HG03103 (cell line): ENCODE measurements at regions not wholly inside any gene's neighbourhood (a gene's known extent, or its start where the extent isn't known, plus 50 kb on each side); places are given as distances from the start of the nearest gene placed in this dataset.

Source experiments
- ATAC-seq: cut with Tn5 transposase; IDR thresholded peaks from one replicate; pipeline ENCODE4 v1.9.1; 2021; ENCODE audit warnings: low read depth; ENCODE audit not compliant: unreplicated experiment

DNA sequence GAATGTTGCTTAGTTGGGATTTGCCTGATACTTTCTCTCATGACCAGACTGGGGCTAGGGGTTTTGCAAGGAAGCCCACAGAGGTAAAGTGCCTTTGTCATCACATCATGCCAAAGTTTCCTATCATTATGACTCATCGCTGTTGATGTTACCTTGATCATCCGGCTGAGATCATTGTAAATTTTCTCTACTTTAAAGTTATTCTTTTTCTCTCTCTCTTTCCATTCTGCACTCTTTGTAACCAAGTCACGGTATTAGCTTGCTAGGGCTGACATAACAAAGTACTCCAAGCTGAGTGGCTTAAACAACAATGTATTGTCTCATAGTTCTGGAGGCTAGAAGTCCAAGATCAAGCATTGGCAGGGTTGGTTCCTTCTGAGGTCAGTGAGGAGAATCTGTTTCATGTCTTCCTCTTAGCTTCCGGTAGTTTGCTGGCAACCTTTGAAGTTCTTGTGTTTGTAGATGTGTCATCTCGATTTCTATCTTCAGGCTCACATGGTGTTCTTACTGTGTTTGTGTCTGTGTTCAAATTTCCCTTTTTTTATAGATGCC, 113.0 kb downstream of the DTHD1 start:
- no peak for ATAC-seq

DNA sequence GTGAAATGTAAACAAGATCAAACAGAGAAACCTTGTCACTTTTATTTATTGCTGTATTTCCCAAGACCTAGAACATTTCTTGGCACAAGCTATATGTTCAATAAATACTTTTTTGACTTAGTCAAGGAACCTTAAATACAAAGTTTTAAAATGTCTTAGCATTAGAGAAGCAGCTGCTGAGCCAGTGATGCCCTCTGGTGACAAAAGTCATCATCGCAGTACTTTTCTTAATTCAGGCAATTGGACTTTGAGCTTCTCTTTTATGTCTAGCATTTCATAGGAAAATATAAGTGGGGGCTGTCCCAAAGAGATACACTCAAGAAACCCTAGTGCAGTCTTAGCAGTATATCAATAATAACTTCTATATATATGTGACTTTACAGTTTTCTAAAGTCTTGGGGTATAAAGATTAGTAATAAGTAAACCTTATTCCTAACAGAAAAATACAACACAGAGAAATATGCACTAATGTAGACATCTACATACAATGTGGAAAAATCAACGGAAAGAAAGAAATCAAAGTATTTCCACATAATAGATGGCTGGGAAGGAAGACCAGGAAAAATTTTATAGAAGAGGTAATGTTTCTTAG, 118.4 kb downstream of the DTHD1 start:
- ATAC-seq: peak; percentile 71

DNA sequence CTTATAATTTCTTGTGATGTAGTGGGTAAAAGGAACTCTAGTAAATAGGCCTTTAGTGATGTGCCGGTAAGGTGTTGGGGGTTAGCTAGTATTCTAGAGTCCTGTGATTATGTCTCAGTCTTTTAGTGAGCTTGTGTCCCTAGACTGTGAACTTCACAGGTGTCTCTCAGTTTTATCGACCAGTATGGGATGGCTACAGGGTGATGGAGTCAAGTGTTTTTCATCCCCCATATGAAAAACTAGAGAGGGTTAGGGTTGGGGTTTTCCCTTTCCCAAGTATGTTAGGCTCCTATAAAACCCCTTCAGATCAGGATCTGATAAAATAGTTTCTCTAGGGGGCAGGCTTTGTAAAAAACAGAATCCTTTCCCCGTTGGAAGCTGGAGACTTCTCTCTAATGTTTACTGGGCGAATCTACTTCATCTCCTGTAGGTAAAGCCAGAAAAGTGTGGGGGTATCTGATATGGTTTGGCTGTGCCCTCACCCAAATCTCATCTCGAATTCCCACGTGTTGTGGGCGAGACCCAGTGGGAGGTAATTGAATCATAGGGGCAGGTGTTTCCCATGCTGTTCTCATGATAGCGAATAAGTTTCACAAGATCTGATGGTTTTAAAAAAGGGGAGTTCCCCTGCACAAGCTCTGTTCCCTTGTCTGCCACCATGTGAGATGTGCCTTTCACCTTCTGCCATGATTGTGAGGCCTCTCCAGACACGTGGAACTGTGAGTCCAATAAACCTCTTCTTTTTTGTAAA, 120.8 kb downstream of the DTHD1 start:
- ATAC-seq: no peak

- ATAC-seq: no peak
These were observed 129.9 kb downstream of the DTHD1 start for GRCh38 chr4:36411338-36411737.

- ATAC-seq: no peak
These were observed 132.8 kb downstream of the DTHD1 start for GRCh38 chr4:36414248-36414647.

DNA sequence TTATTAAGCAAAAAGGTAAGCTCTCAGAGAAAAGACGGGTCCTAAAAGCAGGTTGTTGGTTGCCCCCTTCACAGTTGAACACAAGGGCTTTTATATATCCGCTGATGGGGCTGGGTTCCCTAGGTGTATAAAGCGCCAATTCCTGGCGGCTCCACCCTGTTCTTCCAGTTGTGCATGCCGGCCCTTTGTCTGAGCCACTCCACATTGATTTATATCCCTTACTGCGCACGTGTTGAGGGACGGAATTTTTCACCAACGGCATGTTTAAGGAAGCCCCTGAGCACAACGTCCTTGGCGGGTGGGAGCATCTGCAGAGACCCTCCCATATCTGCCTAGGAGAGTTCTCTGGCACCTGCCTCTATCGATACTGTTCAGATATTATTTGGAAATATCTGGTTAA, 135.7 kb downstream of the DTHD1 start:
- ATAC-seq: no peak

GRCh38 chr4:36420111-36420679, 138.8 kb downstream of the DTHD1 start:
- ATAC-seq: no peak

- ATAC-seq: no peak
These were observed 141.2 kb downstream of the DTHD1 start for GRCh38 chr4:36422607-36423006.

DNA sequence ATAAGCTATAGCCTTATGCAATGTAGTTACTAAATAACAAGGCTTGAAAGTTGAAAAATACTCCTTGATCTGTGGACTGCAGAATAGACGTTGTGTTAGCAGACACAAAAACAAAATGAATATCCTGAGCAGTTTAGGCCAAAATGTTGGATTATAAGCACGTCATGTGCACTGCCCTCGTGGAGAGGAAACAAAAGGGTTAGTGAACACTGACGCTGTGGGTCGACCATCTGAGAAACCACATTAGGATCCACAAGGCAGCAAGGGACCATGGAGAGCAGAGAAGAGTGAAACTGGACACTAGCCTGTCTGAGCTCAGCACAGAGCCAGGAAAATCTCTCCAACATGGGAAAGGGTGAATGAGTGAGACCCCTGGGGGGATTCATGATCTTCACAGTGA, 145.3 kb downstream of the DTHD1 start:
- no peak for ATAC-seq

GRCh38 chr4:36427696-36428095, 146.3 kb downstream of the DTHD1 start:
- no peak for ATAC-seq

DNA sequence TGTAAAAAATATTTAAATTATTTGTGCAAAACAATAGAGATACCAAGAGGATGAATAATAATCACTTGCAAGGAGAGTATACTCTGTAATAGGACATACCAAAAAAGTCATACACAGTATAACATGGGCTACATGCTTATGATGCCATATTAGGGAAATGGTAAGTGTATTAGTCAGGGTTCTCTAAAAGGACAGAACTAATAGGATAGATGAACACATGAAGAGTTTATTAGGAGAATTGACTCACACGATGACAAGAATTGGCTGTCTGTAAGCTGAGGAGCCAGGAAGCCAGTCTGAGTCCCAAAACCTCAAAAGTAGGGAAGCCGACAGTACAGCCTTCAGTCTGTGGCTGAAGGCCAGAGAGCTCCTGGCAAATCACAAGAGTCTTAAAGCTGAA, 151.2 kb downstream of the DTHD1 start:
- ATAC-seq: no peak

DNA sequence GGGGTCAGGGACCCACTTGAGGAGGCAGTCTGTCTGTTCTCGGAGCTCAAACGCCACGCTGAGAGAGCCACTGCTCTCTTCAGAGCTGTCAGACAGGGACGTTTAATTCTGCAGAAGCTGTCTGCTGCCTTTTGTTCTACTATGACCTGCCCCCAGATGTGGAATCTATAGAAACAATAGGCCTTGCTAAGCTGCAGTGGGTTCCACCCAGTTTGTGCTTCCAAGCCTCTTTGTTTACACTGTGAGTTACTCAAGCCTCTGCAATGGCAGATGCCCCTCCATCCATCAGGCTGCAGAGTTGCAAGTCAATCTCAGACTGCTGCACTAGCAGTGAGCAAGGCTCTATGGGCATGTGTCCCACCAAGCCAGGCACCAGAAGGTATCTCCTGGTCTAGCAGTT, 158.1 kb downstream of the DTHD1 start:
- no peak for ATAC-seq

- ATAC-seq: no peak
These were observed 164.1 kb downstream of the DTHD1 start for GRCh38 chr4:36445480-36445879.

GRCh38 chr4:36446275-36446674, 164.9 kb downstream of the DTHD1 start:
- no peak for ATAC-seq

DNA sequence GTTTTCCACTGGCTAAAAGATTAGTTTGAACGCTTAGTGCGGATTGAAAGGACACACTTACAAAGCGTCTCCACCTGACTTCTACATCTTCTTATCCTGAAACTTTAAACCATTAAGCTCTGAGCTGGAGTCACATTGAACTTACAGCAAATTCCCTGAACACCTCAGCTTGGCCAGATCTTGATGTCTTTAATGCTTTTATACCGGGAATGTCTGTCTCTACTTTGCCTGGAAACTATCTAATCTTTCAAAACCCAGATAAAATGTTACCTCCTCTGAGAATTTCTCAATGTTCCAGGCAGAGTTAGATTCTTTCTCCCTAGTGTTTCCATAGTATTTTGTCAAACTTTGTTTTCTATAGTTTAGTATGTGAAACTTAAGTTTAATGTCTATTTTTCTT, 179.9 kb downstream of the DTHD1 start:
- ATAC-seq: no peak

DNA sequence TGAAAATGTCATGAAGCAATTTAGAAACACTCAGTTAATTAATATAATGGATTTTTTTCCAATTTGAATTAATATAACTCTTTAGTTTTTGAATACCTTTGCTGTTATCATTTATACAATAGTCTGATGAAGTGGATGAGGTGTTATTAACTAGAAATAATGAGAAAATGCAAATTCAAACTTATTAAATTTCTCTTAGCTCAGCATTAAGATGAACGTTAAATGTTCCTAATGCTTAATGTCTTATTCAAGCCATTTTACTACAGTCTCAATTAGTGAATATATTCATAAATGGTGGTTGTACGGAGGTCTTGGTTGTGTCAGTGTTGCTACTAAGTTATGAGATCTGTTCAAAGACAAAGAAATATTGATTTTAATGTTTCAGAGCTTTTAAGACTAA, 186.3 kb downstream of the DTHD1 start:
- no peak for ATAC-seq

- no peak for ATAC-seq
These were observed 190.5 kb downstream of the DTHD1 start for GRCh38 chr4:36471903-36472302.

GRCh38 chr4:36476135-36476534, 194.7 kb downstream of the DTHD1 start:
- ATAC-seq: no peak

DNA sequence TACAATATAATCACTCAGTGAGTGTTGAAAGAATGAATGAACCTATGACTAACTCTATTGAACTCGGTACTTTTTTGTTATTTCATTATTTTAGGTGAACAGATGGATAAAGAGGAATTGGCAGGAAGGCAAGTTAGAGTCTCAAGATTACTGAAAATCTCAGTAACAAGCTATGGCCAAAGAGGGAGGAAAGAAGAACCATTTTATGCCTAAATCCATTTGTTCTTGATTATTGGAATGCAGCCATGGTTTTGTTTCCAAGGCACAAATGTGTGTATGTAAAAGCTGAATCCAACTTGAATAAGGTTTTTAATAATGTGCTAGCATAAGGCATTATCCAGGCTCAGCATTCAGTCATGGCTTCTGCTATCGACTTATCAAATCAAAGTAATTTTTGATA, 196.4 kb downstream of the DTHD1 start:
- no peak for ATAC-seq

DNA sequence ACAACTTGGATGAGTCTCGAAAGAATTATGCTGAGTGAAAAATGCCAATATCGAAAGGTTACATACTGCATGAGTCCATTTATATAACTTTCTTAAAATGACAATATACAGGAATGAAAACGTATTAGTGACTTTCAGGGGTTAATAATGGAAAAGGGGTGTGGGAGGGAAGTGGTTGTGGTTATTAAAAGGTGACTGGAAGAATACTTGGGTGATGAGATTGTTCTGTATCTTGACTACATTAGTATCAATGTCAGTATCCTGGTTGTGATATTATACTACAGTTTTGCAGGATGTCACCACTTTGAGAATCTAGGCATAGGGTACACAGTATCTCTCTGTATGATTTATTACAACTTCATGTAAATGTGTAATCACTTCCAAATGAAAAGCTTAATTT, 204.5 kb downstream of the DTHD1 start:
- ATAC-seq: no peak

- no peak for ATAC-seq
These were observed 208.4 kb downstream of the DTHD1 start for GRCh38 chr4:36489798-36490197.

- no peak for ATAC-seq
These were observed 210.6 kb downstream of the DTHD1 start for GRCh38 chr4:36492041-36492440.
